OCI-LY3 (cell line): ENCODE measurements at regions not wholly inside any gene's neighbourhood (a gene's known extent, or its start where the extent isn't known, plus 50 kb on each side); places are given as distances from the start of the nearest gene placed in this dataset.

Experiments
- EZH2phosphoT487 ChIP-seq: fragments of 200-600 bp; shearing (Covaris generic); IDR thresholded peaks from 2 replicates; pipeline ENCODE4 v1.6.1; 2018; ENCODE audit warnings: antibody characterized with exemption, mixed run types, low read depth
- TF ChIP-seq, protein P1 (sequence below): fragments of 200-600, 300-600 bp; sonication (generic); IDR thresholded peaks from 2 replicates; pipeline ENCODE4 v1.5.1; 2014; ENCODE audit warnings: antibody characterized with exemption, low read length, low read depth

DNA sequence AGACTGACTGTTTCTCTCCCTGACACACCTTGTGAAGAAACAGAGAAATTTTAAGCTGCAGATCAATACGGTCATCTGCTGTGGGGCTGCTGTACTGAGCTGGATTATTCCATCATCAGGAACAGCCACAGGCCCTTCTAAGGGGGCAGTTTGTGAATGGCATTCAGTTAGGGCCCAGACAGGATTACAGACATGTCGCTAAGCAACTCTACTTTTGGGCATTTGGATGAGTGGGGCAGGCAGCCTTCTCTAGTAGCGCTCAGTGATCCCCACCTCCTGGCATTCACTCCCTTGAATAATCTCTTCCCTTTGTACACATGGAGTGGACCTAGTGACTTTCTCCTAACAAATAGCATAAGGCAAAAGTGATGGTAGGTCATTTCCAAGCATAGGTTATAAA lies 144.4 kb upstream of the RARB start:
- TF ChIP-seq, protein P1, sequence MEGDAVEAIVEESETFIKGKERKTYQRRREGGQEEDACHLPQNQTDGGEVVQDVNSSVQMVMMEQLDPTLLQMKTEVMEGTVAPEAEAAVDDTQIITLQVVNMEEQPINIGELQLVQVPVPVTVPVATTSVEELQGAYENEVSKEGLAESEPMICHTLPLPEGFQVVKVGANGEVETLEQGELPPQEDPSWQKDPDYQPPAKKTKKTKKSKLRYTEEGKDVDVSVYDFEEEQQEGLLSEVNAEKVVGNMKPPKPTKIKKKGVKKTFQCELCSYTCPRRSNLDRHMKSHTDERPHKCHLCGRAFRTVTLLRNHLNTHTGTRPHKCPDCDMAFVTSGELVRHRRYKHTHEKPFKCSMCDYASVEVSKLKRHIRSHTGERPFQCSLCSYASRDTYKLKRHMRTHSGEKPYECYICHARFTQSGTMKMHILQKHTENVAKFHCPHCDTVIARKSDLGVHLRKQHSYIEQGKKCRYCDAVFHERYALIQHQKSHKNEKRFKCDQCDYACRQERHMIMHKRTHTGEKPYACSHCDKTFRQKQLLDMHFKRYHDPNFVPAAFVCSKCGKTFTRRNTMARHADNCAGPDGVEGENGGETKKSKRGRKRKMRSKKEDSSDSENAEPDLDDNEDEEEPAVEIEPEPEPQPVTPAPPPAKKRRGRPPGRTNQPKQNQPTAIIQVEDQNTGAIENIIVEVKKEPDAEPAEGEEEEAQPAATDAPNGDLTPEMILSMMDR = no peak
- no peak for TF ChIP-seq EZH2phosphoT487
